H1 (cell line): ENCODE measurements at regions not wholly inside any gene's neighbourhood (a gene's known extent, or its start where the extent isn't known, plus 50 kb on each side); places are given as distances from the start of the nearest gene placed in this dataset.

Source experiments
- EP300 ChIP-seq, 2 experiments: IDR thresholded peaks; 1 replicate in 1 of 2; 2 replicates in 1 of 2; pipeline ENCODE4 v1.6.1; 2011 to 2012; ENCODE audit warnings: low read depth in 2 of 2, low read length in 2 of 2, mild to moderate bottlenecking in 2 of 2, borderline replicate concordance in 1 of 2, inconsistent platforms in 1 of 2, moderate library complexity in 1 of 2
- POLR2A ChIP-seq, 2 experiments: IDR thresholded peaks; 1 replicate in 1 of 2; 2 replicates in 1 of 2; pipeline ENCODE4 v1.6.1; 2011; ENCODE audit warnings: low read depth in 2 of 2, low read length in 2 of 2, mild to moderate bottlenecking in 2 of 2; ENCODE audit errors: control extremely low read depth in 1 of 2
- SIN3A ChIP-seq, 2 experiments: IDR thresholded peaks in 1 of 2; conservative IDR thresholded peaks in 1 of 2; 2 replicates each; pipeline ENCODE4 v1.6.1; 2011 to 2012; ENCODE audit warnings: low read length in 2 of 2, improper control_type of control experiment in 1 of 2, low read depth in 1 of 2, mild to moderate bottlenecking in 1 of 2
- TBP ChIP-seq: IDR thresholded peaks from 2 replicates; pipeline ENCODE4 v1.6.1; 2011; ENCODE audit warnings: low read depth, low read length, improper control_type of control experiment
- TF ChIP-seq, protein P1 (sequence below), 3 experiments: IDR thresholded peaks; 1 replicate in 2 of 3; 2 replicates in 1 of 3; pipeline versions ENCODE4 v1.5.1 to v1.6.1; 2011; ENCODE audit warnings: low read length in 3 of 3, mild to moderate bottlenecking in 3 of 3, inconsistent platforms in 2 of 3, low read depth in 1 of 3, moderate library complexity in 1 of 3; ENCODE audit not compliant: insufficient read depth in 1 of 3; ENCODE audit errors: control extremely low read depth in 1 of 3

DNA sequence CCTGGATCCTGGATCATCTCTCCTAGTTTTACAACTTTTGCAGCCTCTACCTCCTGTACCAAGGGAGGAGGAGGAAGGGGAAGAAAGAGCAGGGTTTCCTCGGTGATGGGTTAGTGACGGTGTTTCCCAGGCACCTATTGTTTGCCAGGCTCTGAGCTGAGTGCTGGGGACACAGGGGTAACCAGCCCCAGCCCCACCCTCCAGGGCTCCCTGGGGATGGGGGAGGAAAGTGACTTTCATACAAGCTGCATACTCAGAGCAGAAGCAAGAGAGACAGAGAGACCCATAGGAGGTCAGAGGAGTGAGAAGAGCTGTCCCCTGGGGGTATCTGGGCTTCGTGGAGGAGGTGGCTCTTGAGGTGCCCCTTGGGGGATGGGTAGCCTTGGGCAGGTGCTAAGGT, 89.4 kb upstream of the THY1 start:
- TF ChIP-seq POLR2A (IDR thresholded peaks at IDR 0.05; ENCODE audit: control extremely low read depth in 1 of 2, low read depth in 2 of 2, low read length in 2 of 2), result no peak
- no peak for TF ChIP-seq SIN3A (conservative IDR thresholded peaks at IDR 0.05 in 1 of 2, IDR thresholded peaks at IDR 0.05 in 1 of 2; ENCODE audit: low read depth in 1 of 2, low read length in 2 of 2)
- no peak for TF ChIP-seq TBP
- TF ChIP-seq EP300 (IDR thresholded peaks at IDR 0.05; ENCODE audit: borderline replicate concordance in 1 of 2, low read depth in 2 of 2, low read length in 2 of 2), result no peak
- TF ChIP-seq, protein P1, sequence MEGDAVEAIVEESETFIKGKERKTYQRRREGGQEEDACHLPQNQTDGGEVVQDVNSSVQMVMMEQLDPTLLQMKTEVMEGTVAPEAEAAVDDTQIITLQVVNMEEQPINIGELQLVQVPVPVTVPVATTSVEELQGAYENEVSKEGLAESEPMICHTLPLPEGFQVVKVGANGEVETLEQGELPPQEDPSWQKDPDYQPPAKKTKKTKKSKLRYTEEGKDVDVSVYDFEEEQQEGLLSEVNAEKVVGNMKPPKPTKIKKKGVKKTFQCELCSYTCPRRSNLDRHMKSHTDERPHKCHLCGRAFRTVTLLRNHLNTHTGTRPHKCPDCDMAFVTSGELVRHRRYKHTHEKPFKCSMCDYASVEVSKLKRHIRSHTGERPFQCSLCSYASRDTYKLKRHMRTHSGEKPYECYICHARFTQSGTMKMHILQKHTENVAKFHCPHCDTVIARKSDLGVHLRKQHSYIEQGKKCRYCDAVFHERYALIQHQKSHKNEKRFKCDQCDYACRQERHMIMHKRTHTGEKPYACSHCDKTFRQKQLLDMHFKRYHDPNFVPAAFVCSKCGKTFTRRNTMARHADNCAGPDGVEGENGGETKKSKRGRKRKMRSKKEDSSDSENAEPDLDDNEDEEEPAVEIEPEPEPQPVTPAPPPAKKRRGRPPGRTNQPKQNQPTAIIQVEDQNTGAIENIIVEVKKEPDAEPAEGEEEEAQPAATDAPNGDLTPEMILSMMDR (IDR thresholded peaks at IDR 0.05; ENCODE audit: control extremely low read depth in 1 of 3, insufficient read depth in 1 of 3, low read depth in 1 of 3, low read length in 3 of 3), result no peak
